BLaER1 (cell line): ENCODE measurements at regions not wholly inside any gene's neighbourhood (a gene's known extent, or its start where the extent isn't known, plus 50 kb on each side); places are given as distances from the start of the nearest gene placed in this dataset.

ENCODE experiments used
- H3K27ac ChIP-seq: shearing (Covaris generic); formaldehyde crosslinking; 2 replicates; pipeline ENCODE4 v1.8.1; 2022
- H3K27me3 ChIP-seq: shearing (Covaris generic); formaldehyde crosslinking; 2 replicates; pipeline ENCODE4 v1.8.1; 2022
- H3K36me3 ChIP-seq: shearing (Covaris generic); formaldehyde crosslinking; 2 replicates; pipeline ENCODE4 v1.8.1; 2022
- H3K4me1 ChIP-seq: shearing (Covaris generic); formaldehyde crosslinking; 2 replicates; pipeline ENCODE4 v1.8.1; 2022
- H3K4me2 ChIP-seq: shearing (Covaris generic); formaldehyde crosslinking; 2 replicates; pipeline ENCODE4 v1.8.1; 2022
- H3K4me3 ChIP-seq: shearing (Covaris generic); formaldehyde crosslinking; 2 replicates; pipeline ENCODE4 v1.8.1; 2022
- H3K9ac ChIP-seq: shearing (Covaris generic); formaldehyde crosslinking; 2 replicates; pipeline ENCODE4 v1.8.1; 2022
- H3K9me3 ChIP-seq: shearing (Covaris generic); formaldehyde crosslinking; 2 replicates; pipeline ENCODE4 v1.8.1; 2022
- H4K20me1 ChIP-seq: shearing (Covaris generic); formaldehyde crosslinking; 2 replicates; pipeline ENCODE4 v1.8.1; 2022
- Cebpa-rat ChIP-seq: shearing (Covaris generic); IDR thresholded peaks from 2 replicates; pipeline ENCODE4 v1.8.1; 2022

DNA sequence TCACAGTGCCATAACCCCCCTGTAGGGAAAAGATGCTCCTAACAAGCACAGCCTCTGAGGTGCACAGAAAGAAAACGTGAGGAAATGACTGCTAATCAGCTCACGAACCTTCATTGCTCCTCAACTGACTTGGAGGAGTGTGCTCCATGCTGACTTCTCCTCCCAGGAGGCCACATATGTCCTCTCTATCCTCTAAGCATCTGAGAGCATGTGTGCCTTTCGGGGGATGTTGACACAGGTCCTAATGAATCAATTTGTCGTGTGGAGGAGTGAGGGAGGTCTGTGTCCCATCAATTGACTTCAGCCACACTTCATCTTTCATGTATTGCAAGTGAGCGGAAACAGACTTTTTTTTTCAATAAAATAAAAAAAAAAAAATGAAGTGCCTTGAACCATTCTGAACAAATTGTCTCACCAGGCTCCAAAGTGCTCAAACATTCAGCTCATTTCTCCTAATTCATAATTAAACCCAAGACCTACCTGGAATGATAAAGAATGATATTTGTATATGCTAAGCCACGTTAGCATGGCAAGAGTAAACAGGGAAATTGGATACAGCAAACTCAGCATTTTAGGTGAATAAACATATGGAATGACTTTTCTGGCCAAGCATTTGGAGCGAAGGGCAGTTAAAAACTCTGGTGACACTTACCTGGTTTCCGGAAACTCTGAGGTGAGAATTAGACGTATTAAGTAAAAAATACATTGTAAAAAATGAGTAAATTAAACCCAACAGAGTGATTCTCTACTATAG is 317.6 kb upstream of the FAT3 start:
- Histone ChIP-seq H3K4me2 (no peak overlapping the region), H3K4me1 (no peaks in the 10 kb centered on the region), H3K27ac (no peak overlapping the region), H3K36me3 (no peaks in the 10 kb centered on the region), H3K27me3 (no peaks in the 10 kb centered on the region), H4K20me1 (no peaks in the 10 kb centered on the region), H3K4me3 (no peak overlapping the region), H3K9ac (no peak overlapping the region), H3K9me3 (no peaks in the 10 kb centered on the region)
- TF ChIP-seq Cebpa-rat, result no peak

DNA sequence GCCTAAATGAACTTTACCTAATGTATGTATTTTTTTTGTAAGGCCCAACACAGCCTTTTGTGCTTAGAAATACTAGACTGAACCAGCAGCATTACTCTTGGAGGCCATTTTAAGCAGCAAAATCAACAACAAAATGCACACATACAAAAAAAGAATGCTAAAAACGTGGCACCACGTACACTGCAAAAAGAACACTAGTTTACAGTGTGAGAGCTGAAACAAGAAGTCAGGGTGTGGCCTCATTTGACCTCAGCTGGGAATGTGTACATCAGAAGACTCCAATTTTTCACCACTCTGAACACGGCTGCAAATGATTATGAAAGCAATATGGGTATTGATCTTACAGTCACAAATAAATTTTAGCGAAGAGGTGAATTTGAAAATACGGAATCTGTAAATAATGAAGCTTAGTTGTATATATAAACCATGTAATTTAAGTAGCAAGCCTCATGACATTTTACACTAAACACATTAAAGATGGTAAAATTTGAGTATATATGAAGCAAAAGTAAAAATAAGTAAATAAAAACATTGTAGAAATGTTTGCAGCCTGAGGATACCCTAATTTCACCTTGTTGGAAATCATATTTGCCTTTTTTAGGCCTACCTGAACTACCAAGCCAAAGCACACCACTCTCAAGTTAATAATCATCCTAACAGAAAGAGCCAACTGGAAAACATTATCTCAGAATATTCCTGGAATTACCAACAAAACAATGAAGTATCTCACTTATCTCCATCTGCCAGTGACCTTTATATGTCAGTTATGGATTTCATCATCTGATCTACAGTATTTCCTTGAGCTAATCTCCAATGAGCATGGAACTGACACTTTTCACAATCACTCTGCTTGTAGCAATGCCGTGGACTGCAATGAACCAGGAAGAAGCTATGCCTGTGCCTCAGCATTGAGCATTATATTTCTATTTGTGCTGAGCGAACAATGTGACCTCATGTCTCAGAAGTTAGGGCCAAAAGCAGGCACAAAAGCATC is 319.5 kb upstream of the FAT3 start:
- H3K36me3 ChIP-seq, result no peaks in the 10 kb centered on the region
- TF ChIP-seq Cebpa-rat, result no peak
- H3K4me1 ChIP-seq, result no peaks in the 10 kb centered on the region
- no peaks in the 10 kb centered on the region for H4K20me1 ChIP-seq
- no peak overlapping the region for H3K27ac ChIP-seq
- H3K4me3 ChIP-seq, result no peak overlapping the region
- H3K9ac ChIP-seq, result no peak overlapping the region
- no peaks in the 10 kb centered on the region for H3K27me3 ChIP-seq
- H3K4me2 ChIP-seq, result no peak overlapping the region
- H3K9me3 ChIP-seq, result no peaks in the 10 kb centered on the region

DNA sequence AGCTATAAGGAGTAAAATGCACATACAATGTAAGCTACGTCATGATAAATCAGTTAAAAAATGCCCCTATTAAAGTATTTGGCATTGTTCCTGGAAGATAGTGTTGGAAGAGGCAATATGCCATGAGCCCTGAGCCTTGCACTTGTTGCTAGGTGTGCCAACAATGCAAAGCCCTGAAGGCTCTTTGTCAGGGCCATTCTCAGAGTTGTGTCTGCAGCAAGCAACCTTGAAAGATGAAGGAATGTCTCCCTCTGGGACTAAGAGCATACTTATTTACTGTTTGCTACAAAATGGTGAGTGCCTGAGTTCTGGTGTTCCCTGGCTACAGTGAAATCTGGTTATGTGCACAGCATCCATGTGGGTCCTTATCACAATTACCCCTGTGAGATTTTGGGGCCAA is 322.3 kb upstream of the FAT3 start:
- no peaks in the 10 kb centered on the region for H3K36me3 ChIP-seq
- H3K27me3 ChIP-seq, result no peaks in the 10 kb centered on the region
- H3K4me3 ChIP-seq, result no peak overlapping the region
- no peaks in the 10 kb centered on the region for H3K9me3 ChIP-seq
- H3K4me2 ChIP-seq, result no peak overlapping the region
- H4K20me1 ChIP-seq, result no peaks in the 10 kb centered on the region
- no peaks in the 10 kb centered on the region for H3K4me1 ChIP-seq
- H3K9ac ChIP-seq, result no peak overlapping the region
- no peak for TF ChIP-seq Cebpa-rat
- no peak overlapping the region for H3K27ac ChIP-seq

DNA sequence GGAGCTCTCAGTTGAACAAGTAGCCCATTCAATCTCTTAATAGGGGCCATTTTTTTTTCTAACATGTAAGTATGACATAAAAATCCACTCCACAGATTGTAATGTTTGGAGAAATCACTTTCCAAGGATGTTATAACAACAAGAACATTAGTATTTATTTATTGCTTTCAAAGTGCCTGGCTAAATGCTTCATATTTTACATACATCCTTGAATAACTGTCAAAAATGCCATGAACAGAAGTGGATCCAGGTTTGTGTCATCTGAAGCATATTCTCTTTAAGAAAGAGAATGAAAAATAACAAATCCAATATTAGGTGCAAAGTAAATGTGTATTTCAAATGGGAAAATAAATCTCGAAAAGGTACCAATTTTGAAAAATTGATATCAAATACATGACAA is 344.0 kb upstream of the FAT3 start:
- Histone ChIP-seq H4K20me1 (no peaks in the 10 kb centered on the region), H3K4me1 (no peaks in the 10 kb centered on the region), H3K27me3 (no peaks in the 10 kb centered on the region), H3K9me3 (no peaks in the 10 kb centered on the region), H3K4me2 (no peak overlapping the region), H3K4me3 (no peak overlapping the region), H3K9ac (no peak overlapping the region), H3K27ac (no peak overlapping the region), H3K36me3 (no peaks in the 10 kb centered on the region)
- no peak for TF ChIP-seq Cebpa-rat

DNA sequence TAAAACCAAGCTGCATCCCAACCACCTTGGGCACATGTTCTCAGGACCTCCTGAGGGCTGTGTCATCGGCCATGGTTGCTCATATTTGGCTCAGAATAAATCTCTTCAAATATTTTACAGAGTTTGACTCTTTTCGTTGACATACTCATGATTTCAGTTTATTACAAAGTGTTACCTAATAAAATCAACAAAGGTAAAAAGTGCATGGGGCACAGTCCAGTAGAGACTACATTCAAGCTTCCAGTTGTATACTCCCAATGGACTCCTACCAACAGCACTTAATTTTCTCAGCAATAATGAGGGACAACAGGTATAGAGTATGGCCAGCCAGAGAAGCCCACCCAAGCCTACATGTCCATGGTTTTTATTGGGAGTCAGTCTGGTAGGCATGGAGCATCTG is 347.9 kb upstream of the FAT3 start:
- Histone ChIP-seq H3K36me3 (no peaks in the 10 kb centered on the region), H3K4me3 (no peak overlapping the region), H3K9ac (no peak overlapping the region), H3K9me3 (no peaks in the 10 kb centered on the region), H3K27me3 (no peaks in the 10 kb centered on the region), H3K4me2 (no peak overlapping the region), H4K20me1 (no peaks in the 10 kb centered on the region), H3K27ac (no peak overlapping the region), H3K4me1 (0 out of 2 replicates have a peak, but pooled peaks cover 3% of the 10 kb centered on the region)
- no peak for TF ChIP-seq Cebpa-rat

DNA sequence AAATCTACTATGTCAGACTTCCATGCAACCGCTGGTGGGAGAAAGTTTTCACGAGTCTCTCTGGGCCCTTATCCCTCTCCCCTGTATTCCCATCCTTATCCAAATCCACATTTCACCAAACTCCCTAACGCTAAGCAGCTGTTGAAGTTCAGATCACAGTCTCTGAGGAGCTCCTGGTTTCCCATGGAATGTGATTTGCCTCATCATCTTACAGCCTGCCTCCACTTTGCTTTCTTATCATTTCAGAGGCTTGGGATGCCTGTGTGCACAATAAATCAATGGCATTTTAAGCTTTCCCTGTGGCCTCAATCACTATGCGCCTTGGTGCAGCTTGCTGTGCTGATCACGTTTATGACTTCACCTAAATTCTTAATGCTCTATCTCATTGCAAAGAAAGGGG is 352.4 kb upstream of the FAT3 start:
- no peak overlapping the region for H3K9ac ChIP-seq
- no peaks in the 10 kb centered on the region for H3K36me3 ChIP-seq
- no peak overlapping the region for H3K4me3 ChIP-seq
- H4K20me1 ChIP-seq, result no peaks in the 10 kb centered on the region
- no peaks in the 10 kb centered on the region for H3K27me3 ChIP-seq
- no peaks in the 10 kb centered on the region for H3K9me3 ChIP-seq
- 0 out of 2 replicates have a peak, but pooled peaks cover 5% of the 10 kb centered on the region for H3K4me1 ChIP-seq
- H3K4me2 ChIP-seq, result no peak overlapping the region
- TF ChIP-seq Cebpa-rat, result no peak
- no peak overlapping the region for H3K27ac ChIP-seq

DNA sequence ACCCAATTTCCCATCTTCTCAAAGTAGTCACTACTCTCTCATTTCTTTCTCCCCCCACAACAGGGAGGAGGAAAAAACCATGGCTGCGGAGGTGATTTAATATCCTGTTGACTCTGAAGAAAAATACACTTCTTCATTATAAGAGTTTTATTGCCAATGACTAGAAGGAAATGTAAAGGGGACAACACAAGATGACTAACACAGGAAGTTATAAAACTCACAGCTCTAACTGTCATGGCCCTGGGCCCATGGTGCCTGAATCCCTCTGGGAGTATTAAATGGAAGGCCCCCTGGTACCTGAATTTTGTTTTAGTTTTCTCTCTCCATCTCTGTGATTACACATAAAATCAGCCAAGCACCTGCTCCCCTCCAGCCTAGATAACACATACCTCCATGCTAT is 352.8 kb upstream of the FAT3 start:
- Histone ChIP-seq H3K27me3 (no peaks in the 10 kb centered on the region), H3K4me2 (no peak overlapping the region), H3K9ac (no peak overlapping the region), H3K36me3 (no peaks in the 10 kb centered on the region), H3K9me3 (no peaks in the 10 kb centered on the region), H3K4me3 (no peak overlapping the region), H3K27ac (no peak overlapping the region), H4K20me1 (no peaks in the 10 kb centered on the region), H3K4me1 (0 out of 2 replicates have a peak, but pooled peaks cover 5% of the 10 kb centered on the region)
- TF ChIP-seq Cebpa-rat, result no peak

DNA sequence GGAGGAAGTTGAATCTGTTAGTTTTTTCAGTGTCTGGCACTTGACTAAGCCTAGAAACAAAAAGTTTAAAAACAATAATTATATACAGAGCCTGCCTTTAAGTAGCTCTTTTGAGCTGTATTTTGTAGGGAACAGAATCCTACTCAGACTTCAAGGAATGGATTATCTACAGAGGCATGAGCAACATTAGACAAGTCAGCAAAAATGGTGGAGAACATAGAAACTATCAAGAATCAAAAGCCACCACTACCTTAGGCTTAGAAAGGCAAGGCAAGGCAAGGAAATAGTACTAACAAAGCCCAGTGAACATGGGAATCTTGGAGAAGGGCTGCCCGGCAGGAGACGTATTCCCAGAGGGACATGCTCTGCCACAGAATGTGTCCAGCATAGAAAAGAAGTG is 353.6 kb upstream of the FAT3 start:
- TF ChIP-seq Cebpa-rat, result no peak
- Histone ChIP-seq H3K27me3 (no peaks in the 10 kb centered on the region), H3K4me1 (0 out of 2 replicates have a peak, but pooled peaks cover 5% of the 10 kb centered on the region), H3K36me3 (no peaks in the 10 kb centered on the region), H4K20me1 (no peaks in the 10 kb centered on the region), H3K9ac (no peak overlapping the region), H3K4me2 (no peak overlapping the region), H3K4me3 (no peak overlapping the region), H3K9me3 (no peaks in the 10 kb centered on the region), H3K27ac (no peak overlapping the region)

DNA sequence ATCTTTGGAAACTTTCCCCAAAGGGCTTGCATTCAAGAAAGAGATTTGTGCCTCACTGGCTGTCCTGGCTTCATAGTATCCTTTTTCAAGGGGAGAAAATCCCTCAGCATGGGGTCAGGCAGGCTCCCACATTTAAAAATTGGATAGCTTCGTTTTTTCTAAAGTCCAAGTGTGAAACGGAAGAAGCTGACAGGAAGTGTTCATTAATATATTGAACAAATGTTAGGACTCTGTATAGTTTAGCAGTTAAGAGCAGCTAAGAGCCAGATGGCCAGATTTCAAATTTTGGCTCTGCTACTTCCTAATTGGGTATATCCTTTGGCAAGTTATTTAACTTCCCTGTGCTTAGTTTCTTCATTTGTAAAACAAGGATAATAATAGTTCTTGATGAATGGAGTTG is 354.9 kb upstream of the FAT3 start:
- no peaks in the 10 kb centered on the region for H3K27me3 ChIP-seq
- H3K36me3 ChIP-seq, result no peaks in the 10 kb centered on the region
- H3K27ac ChIP-seq, result no peak overlapping the region
- 0 out of 2 replicates have a peak, but pooled peaks cover 5% of the 10 kb centered on the region for H3K4me1 ChIP-seq
- no peak for TF ChIP-seq Cebpa-rat
- H3K4me3 ChIP-seq, result no peak overlapping the region
- H3K9me3 ChIP-seq, result no peaks in the 10 kb centered on the region
- H3K9ac ChIP-seq, result no peak overlapping the region
- no peaks in the 10 kb centered on the region for H4K20me1 ChIP-seq
- H3K4me2 ChIP-seq, result no peak overlapping the region

DNA sequence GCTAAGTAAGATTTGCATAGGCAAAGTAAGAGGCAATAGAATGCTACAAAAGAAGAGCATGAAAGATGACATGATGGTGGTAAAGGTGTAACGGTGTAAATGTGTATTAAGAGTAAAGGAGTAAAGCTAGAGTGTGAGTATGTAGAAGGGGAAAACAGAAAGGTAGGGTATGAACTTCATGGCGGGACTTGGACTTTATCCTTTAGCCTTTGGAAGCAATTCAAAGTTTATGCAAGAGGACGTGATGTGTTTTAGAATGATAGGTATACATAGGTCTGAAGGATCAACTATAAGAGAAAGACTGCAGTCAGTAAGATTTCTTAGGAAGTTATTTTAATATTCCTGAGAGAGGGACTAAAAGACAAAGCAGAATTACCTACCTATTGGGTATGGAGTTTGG is 358.0 kb upstream of the FAT3 start:
- TF ChIP-seq Cebpa-rat, result no peak
- Histone ChIP-seq H3K4me3 (no peak overlapping the region), H3K27me3 (no peaks in the 10 kb centered on the region), H4K20me1 (no peaks in the 10 kb centered on the region), H3K27ac (no peak overlapping the region), H3K36me3 (no peaks in the 10 kb centered on the region), H3K4me2 (no peak overlapping the region), H3K4me1 (0 out of 2 replicates have a peak, but pooled peaks cover under 1% of the 10 kb centered on the region), H3K9ac (no peak overlapping the region), H3K9me3 (no peaks in the 10 kb centered on the region)
